HG03135 (cell line): ENCODE measurements at regions not wholly inside any gene's neighbourhood (a gene's known extent, or its start where the extent isn't known, plus 50 kb on each side); places are given as distances from the start of the nearest gene placed in this dataset.

Experiments used
- ATAC-seq: cut with Tn5 transposase; IDR thresholded peaks from one replicate; pipeline ENCODE4 v1.9.1; 2021; ENCODE audit warnings: mild to moderate bottlenecking, moderate library complexity; ENCODE audit not compliant: unreplicated experiment

- no peak for ATAC-seq
These were observed 195.0 kb upstream of the HS3ST1 start for GRCh38 chr4:11623726-11624037.

- ATAC-seq: no peak
These were observed 194.4 kb upstream of the HS3ST1 start for GRCh38 chr4:11622961-11623725.

DNA sequence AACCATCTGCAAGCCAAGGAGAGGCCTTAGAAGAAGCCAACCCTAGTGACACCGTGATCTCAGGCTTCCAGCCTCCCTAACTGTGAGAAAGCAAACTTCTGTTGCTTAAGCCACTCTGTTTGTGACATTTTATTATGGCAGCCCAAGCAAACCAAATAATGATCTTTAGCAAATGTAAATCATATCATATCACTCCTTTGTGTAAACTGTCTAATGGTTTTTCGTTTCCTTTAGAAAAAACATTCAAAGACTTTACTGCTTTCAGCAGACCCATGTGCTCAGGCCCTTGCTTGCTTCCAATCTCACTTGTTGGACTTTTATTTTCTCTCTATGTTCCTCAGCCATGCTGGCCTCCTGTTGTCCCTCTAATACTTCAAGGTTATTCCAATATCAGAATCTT lies 192.2 kb upstream of the HS3ST1 start:
- ATAC-seq: no peak

- no peak for ATAC-seq
These were observed 190.1 kb upstream of the HS3ST1 start for GRCh38 chr4:11618666-11619282.

DNA sequence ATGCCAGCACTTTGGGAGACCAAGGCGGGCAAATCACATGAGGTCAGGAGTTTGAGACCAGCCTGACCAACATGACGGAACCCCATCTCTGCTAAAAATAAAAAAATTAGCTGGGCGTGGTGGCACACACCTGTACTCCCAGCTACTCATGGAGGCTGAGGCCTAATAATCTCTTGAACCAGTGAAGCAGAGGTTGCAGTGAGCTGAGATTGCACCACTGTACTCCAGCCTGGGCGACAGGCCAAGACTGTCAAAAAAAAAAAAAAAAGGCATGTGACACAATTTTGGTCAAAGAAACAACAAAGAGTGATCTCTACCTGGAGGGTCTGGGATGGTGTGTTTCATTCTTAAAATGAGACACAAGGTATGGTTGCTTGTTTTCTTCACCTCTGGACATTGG lies 188.2 kb upstream of the HS3ST1 start:
- no peak for ATAC-seq

GRCh38 chr4:11615601-11616000 lies 186.9 kb upstream of the HS3ST1 start:
- ATAC-seq: no peak

DNA sequence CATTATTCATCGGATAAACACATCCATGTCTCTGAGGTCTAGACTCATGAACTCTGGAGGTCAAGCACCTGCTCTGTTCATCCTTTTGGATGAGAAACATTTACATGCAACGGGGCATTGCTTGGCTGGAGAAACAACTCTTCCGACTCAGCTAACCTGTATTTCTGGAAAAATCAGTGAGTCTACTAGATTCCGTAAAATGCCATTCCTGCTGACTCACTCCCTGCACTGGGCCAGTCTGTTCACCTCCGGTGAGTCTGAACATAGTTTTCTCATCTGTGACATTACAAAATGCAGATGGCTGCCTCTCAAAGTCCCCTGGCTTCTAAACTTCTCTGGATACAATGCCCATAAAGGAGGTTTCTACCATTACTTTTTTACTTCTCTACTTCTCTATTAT lies 185.7 kb upstream of the HS3ST1 start:
- no peak for ATAC-seq

DNA sequence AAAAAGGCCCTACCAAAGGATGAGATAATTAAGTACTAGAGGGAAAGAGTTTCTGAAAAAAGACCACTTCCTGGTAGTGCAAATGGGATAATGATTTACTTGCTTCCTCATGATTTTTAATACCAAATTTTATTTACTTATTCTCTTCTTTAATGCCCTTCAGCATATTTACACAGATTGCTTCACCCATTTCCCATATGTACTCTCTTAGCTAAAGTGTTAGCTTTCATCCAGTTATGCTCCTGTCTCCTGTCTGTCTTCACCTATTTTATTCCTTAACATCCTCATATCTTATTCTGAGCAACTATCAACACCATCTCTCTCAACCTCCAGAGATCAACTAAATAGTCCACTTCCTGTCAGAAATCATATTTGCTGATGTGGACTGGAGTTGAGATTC lies 183.2 kb upstream of the HS3ST1 start:
- ATAC-seq: no peak

DNA sequence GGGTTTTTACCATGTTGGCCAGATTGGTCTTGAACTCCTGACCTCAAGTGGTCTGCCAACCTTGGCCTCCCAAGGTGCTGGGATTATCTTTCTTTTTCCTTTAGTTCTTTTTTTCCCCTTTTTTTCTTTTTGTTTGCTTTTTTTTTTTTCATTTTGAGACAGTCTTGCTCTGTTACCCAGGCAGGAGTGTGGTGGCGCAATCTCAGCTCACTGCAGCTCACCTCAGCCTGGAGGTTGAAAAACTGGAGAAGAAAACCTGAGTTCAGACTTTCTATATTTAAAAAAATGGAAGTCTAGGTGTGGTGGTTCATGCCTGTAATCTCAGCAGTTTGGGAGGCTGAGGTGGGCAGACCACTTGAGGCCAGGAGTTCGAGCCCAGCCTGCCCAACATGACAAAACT lies 181.1 kb upstream of the HS3ST1 start:
- no peak for ATAC-seq

DNA sequence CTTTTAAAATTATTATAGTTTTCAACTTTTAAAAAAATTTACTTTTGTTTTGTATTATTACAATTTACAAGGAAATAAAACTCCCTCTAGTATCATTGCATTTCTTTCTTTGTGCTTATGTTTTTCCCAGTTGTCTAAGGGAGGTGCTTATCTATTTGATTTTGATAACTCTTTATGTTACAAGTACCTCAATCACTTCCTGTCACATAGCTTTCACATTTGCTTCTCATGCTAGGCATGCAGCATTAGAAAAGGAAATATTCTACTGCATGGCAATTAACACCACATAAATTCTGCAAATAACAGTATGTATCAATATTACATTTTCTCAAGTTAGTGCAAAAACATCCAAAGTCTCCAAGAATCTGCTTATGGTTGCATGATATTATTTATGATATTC lies 180.3 kb upstream of the HS3ST1 start:
- ATAC-seq: no peak

GRCh38 chr4:11606078-11606477 lies 177.4 kb upstream of the HS3ST1 start:
- ATAC-seq: no peak

GRCh38 chr4:11605597-11605996 lies 176.9 kb upstream of the HS3ST1 start:
- no peak for ATAC-seq

DNA sequence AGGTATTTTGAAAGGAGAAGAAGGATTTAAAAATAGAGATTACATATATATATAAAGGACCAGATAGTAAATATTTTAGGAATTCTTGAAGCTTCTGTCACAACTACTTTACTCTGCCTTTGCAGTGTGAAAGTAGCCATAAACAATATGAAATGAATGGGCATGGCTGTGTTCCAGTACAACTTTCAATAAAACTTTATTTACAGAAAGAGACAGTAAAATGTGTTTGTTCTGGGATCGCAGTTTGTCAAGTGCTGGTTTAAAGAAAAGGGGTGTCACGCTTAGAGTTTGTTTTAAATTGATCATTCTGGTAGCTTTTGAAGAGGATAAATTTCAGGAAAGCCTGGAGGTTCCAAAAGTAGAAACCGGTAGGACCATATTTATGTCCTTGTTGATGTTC lies 176.1 kb upstream of the HS3ST1 start:
- no peak for ATAC-seq

DNA sequence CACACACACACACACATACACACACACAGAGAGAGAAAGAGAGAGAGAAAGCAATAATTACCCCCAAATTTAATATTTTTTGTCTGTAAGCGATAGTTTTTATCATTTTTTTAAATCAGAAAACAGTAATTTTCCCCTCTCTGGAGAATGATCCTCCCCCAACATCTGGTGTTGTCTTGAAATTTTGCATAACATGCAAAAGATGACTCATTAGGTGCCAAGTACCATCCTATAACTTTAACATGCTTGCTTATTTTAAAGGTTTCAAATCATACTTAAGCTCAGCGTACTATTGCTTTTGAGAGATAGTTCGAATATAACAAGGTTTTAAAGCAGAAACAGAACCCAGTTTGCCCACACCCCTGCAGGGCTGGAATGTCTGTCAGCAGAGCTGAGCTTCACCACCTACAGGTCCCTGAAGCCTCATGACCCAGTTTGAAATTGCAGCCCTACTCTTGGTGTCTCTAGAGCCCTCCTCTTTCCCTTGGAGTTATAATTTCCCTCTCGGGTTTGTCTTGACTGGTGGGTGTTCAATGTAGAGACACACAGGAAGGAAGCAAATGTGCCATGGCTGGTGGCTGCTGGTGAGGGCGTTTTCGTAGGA lies 175.0 kb upstream of the HS3ST1 start:
- ATAC-seq: no peak

DNA sequence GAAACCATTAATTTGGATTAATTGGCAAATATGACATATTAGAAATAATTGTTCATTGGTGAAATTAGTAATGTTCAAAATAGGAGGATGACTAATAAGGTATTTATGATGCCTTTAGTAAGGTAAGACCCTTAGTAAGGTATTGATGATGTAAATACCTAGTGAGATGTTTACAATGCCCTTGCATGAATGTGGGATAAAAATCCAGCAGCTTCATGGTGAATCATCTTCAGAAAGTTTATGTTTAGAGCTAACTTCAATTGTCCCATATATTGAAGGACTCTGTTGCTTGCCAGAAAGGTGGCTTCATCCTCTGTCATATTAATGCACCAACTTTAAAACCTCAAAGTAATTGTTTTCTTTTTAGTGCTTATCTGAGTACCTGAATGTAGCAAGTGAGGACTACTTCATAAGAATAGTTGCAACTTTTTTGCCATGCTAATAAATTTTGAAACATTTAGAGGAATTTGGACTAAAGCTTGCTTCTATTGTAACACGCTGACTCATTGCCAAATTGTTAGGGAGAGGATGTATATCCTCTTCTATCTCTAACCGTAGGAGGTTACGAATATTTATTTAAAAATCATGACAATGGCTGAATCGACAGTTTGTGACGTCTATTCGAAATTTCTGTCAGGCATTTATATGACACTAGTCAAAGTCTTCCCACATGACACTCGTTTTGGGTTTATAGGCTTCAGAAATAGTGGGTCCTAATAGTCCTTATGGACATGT lies 174.1 kb upstream of the HS3ST1 start:
- ATAC-seq: no peak

- no peak for ATAC-seq
These were observed 170.4 kb upstream of the HS3ST1 start for GRCh38 chr4:11599064-11599463.

- no peak for ATAC-seq
These were observed 169.9 kb upstream of the HS3ST1 start for GRCh38 chr4:11598591-11598990.

DNA sequence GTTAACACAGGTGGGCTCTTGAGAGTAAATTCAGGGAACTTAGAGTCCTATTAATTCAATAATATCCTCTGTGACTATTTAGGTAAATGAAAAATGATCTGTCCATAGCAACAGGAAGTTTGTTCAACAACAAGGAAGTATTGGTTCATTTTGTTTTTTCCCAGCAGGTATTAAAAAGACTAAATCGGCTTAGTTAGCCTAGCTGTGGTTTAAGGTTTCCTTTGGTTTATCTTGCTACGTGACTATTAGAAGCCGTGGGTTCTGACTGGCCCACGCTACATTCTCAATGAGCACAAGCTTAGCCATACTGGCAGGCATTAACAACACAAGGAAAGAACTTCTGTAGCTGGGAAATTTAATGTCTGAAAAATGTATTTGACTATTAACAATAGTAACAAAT lies 168.8 kb upstream of the HS3ST1 start:
- ATAC-seq: no peak

GRCh38 chr4:11596989-11597388 lies 168.3 kb upstream of the HS3ST1 start:
- ATAC-seq: no peak

GRCh38 chr4:11593576-11594116 lies 165.0 kb upstream of the HS3ST1 start:
- ATAC-seq: no peak

DNA sequence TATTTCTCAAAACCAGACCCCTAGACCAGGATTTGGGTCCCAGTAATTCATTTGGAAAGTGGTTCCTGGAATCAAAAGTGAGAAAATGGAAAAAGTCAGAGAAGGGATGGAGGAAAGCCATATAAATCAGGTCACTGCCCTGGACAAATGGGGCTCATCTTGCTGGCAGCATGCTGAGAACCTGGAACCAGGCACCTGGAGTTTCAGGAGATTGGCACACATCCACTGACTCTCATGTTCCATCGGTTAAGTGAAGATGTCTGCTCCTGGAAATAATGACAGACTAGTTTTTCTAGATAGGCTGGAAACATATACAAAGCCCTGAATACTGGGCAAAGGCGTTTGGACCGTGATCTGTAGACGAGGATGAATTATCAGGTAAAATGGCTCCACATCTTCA lies 163.6 kb upstream of the HS3ST1 start:
- no peak for ATAC-seq

DNA sequence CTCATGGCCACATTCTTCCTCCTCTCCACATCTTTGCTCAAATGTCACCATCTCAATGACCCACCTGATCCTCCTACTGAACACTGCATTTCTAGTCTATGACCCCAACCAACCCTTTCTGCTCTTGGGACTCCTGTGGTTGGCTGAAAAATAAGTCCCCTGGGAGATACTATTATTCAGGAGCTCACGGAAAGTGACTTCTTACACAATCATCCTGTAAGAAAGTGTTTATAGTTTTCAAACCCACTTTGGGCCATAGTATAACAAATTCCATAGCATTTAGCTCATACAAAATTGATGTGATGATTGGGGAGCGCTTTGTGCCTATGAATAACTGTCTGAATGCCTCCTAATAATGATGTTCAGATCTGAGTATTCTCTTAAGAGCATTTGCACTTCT lies 161.4 kb upstream of the HS3ST1 start:
- ATAC-seq: no peak
